Activated CD8-positive, alpha-beta memory T cell treated with anti-CD3 and anti-CD28 coated beads for 1 hour (primary cell): ENCODE measurements at regions not wholly inside any gene's neighbourhood (a gene's known extent, or its start where the extent isn't known, plus 50 kb on each side); places are given as distances from the start of the nearest gene placed in this dataset.
"Not testable (repeated sequence)": the region's sequence is repeated elsewhere in the genome, so short reads cannot be mapped to it uniquely, and the experiment has no call there.

Experiments
- DNase-seq, 2 donors: peaks; one replicate each; pipeline ENCODE4 v3.0.0-alpha.2; 2020; ENCODE audit warnings: low read depth in 1 of 2; ENCODE audit errors: extremely low read depth in 1 of 2

DNA sequence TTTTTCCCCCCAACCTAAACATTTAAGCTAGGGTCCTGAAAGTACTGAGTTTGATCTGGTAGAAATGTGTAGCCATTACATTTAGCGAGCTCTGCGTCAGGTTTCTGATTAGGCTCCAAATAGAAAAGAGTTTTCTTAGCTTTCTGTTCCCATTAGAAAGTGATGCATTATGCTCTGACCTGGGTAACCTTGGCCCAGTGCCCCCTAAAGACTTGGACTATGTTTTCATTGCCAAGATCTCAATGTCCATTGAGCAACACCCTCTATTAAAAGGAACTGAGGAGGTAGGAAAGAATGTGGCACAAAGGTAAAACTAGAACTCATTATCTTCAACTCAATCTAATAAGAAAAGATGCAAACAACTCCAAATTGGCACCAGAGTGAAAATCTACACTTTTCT lies 358.9 kb upstream of the PCSK5 start:
- DNase-seq: no peak

DNA sequence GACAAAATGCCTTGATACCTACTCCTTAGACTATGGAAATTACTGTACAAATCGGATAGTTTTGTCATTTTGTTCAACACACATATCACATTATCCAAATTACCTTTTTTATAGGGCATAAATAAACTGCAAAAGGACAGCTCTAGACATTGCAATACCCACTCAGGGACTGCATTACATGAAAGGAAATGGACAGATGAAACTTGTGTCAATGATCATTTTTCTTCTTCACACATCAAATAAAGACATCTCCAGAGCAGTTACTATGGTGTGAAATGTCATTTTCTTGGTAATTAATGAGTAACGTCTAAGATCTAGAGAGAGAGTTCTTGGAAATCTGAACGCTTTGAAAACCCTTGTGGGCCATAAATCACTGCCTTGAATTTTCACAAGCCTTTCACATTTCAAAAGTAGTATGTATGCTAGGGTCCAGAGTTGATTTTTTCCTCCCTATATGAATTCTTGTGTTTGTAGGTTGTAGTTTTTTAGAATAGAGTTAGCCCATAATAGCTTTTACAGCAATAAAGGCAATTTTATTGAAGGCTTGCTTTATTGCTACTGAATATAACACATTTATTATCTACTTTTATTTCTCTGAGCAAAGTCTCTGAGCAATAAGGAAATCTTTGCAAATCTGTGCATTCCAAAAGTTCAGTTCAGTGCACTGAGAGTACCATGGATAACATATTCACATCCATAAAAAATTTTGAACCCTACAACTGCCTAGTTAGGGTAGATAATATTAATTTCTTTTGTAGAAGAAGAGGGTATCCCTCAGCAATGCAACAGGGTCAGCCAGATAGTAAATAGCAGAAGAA lies 358.0 kb upstream of the PCSK5 start:
- no peak for DNase-seq

DNA sequence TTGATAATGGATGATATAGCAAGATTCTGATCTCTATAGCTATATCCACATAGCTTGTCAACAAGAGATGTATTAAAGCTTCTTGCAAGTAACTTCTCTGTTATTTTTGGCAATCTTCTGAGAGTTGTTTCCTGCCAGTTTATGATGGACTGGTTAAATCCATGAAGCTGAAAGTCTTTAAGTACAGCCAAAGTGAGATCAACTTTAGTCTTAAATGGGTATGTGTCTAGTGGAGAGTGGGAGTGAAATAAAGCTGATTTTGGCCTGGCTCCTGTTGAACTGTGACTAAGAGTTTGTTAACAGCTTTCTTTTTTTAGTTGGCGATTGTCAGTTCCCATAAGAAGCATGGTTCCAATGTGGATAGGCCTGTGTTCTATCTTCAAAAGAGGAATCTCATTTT lies 350.9 kb upstream of the PCSK5 start:
- DNase-seq: no peak

DNA sequence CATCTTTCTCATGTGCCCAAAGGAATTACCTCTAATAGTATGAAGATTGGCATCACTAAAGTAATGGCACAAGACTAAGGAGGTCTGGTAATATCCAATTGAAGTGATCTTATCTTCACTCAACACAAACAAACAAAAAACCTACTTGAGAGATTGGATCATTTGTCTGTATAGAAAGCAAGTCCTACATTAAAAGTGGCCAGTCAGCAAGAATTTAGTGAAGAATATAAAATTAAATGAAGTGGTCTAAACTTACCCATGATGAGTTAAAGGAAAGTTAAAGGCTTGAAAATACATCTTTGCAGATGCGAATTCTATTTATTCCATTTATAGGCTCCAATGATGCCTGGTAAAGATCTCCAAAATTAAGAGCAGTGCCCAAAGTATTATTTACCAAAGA lies 350.3 kb upstream of the PCSK5 start:
- DNase-seq: no peak

DNA sequence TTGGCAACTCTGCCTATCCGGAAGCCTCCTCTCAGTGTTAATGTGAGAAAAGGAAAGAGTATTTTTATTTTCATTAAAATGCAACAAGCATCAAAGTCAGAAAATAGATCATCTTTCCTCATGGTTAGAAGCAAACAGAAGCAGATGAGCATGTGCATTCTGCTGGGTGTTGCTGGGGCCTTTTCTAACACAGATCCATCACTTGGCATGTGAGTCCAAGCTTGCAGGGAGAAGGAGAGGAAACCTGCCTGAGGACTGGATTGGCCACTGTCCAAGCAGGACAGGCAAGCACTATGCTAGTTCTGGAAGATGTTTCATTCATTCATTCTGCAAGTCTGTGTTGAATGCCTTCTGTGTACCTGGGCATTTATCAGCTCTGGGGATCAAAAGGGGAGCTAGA lies 348.7 kb upstream of the PCSK5 start:
- DNase-seq: no peak

DNA sequence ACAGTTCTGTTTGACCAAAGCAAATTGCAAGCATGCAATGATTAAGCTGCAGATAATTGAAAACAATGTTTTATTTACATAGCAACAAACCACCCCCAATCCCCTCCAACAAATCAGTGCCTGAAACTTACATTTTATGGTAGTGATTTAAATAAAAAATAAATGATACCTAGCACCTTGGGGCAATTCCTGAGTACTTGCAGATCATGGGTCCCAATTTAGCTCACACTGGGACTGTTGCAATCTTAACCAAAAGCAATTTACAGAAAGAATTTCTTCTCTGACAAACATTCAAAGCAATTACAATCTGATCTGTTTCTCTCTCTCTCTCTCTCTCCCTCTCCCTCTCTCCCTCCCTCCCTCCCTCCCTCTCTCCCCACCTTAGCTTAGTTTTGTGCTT lies 345.7 kb upstream of the PCSK5 start:
- DNase-seq: no peak

DNA sequence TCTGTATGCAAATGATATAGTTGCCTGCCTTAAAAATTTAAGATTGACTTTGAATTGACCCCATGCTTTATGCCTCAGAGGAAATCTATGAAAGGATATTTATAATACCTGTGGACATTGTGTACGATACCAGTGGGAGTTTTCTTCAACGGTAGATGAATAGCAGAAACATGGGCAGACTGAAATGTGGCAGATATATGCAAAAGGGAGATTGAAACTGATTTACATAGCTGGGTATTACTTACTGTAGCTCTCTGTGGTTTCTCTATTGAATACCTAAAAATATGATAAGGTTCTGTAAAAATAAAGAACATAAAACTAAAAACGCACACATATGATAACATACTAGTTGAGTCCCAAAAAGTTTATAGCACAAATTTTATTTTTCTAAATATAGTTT lies 345.2 kb upstream of the PCSK5 start:
- no peak for DNase-seq

DNA sequence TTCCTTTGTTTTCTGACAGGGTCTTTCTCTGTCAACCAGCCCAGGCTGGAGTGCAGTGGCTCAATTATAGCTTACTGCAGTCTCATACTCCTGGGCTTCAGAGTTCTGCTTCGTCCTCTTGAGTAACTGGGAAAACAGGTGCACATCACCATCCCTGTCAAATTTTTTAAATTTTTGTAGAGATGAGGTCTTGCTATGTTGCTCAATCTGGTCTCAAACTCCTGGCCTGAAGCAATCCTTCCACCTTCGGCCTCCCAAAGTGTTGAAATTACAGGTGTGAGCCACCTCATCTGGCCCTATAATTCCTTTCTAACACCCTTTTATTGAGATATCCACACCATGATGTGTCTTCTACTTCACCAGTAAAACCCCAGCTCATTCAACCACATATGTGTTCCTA lies 341.6 kb upstream of the PCSK5 start:
- DNase-seq: no peak

DNA sequence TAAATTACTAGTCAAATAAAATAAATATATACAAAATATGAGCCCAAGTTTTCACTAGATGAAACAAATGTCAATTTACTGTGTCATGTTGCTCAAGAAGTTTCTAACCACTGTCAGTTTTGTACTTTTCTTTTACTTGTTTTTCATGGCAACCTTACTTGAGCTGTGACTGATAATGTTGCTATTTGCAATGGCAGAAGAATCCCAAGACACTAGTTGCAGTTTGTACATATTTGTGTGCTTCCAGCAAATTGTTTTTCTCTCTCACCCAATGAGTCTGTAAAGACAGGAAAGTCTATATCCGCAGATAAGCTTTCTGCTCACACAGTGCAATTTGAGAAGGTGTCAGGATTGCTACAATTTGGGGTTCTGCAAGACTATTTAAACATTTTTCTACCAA lies 338.6 kb upstream of the PCSK5 start:
- DNase-seq: no peak

DNA sequence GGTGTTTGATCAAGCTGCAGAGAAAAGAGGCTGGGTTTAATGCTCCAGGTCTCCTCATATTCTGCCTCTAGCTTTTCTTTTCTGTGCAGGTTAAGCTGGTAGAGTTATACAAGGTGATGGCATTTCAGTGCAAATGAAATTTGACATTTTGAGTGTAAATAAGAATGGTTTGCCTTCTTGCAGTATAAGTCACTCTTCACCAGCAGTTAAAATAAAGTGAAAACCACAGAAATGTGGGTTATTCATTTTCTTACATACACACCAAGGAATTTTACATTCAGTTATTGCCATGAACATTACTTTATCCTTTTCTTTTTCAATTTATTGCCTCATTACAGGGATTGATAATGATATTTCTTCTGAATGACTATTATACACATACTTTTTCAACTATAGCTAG lies 337.5 kb upstream of the PCSK5 start:
- DNase-seq: no peak

DNA sequence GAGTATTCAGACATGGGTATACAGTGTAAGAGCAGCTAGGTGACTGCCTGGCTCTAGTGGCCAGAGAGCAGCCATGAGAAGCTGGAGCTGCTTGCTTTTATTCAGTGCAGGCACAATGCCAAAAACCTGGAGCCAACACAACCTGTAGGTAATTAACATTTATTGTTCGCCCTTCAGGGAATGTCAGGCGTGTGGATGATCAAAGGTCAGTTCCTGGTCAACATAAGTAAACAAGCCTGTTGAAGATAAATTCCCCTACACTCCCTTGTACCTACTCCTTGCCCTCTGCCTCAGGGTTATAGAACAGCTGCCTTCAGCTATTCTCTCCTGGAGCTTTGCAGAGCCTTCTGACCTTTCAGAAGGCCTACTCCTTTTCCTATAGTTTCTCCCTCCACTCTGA lies 323.7 kb upstream of the PCSK5 start:
- DNase-seq: not testable (repeated sequence)

DNA sequence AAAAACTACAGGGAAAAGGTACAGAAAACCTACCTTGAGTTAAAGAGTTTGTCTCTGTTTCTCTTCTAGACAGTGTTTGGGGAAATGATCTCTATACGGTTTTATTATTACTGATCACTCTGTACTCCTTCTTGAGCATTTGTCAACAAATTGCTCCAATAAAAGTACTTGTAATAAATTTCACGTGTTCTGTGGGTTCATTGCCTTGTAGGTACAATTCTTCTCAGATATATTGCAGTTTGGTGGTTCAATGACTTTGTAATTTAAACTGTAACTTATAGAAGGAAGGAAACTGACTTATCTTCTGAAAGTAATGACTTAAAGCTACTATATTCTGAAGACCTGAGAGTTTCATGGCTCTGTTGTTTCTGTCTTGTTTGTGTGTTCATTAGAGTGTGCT lies 319.9 kb upstream of the PCSK5 start:
- DNase-seq: no peak

DNA sequence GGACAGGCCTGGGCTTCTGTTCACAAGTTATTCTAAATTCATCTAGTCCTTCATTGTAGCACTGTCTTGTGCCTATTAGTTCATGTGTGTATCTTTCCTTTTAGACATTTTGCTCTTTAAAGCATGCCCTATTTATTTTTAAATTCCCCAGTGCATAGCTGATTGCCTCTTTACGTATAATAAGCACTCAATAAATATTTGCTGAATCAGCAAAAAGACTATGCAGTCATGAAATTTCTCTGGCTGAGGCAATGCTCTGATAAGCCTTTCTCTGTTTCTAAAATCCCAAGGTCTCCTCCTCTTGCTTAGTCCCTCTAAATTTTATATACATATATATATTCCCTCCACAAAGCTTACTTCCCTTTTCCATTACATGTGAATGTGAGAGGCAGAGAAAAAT lies 315.9 kb upstream of the PCSK5 start:
- no peak for DNase-seq

DNA sequence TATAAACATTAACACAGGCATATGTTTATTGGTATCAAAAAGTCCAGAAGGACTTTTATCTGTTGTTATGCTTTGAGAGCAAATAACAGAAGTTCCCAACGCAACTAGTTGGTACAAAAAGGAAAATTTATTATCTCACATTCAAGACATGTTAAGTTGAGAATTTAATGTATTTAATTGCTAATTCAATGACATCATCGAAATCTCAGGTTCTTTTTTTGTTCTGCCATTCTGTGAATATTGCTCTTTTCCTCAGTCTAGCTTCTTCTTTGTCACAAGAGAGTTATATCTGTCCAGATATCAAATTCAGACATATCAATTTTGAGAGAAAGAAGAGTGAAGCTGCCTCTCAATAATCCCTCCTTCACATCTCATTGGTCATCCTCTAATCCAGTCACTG lies 307.6 kb upstream of the PCSK5 start:
- DNase-seq: no peak

DNA sequence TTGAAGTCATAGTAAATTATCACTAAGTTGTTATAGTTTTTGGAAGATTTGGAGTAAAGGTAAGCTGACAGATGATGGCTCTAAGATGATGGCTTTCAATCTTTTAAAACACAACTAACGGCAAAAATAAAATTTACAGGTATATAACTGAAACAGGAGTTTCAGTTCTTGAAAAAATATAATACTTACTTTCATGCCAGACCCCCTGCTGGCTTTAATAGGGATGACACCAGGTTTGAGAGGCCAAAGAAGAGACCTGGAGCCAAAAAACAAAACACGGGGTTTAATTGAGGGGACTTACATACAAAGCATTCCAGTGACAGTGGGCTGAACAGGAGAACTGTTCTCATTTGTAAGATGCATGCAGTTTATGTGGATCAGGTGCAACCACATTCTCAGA lies 301.7 kb upstream of the PCSK5 start:
- DNase-seq: no peak

DNA sequence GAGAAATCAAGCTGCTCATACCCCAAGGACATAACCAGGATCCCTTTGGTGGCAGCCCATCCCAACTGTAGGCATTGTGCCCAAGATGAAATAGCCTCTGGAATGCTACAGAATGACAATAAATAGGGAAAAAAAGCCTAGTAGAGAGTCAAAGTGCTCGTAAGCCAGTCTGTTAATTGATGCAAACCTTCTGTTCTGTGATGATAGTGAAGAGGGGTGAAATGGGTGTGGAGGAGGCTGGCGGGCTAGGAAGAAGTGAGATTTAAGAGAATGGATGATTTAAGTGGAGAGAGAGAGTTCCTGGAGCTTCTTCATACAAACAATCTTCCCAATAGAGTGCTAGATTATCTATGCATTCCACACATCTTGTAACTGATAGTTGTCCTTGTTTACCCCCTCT lies 301.0 kb upstream of the PCSK5 start:
- no peak for DNase-seq

DNA sequence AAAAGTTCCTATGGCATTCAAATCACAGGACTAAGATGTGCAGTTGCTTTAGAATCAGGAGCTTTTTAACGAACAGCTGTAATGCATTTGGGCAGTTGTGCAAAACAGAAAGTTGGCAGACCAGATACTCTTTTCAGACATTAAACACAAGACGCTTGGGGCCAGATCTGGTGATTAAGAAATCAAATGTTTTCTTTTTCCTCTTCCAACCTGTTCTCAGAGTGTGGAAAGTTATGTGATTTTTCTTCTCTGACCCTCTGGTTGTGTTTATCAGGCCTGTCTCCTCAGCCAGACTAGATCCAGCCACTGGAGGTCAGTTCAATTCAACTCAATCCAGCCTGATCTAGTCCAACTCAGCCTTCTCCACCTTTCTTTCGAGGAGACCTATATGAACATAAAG lies 298.5 kb upstream of the PCSK5 start:
- DNase-seq: no peak

DNA sequence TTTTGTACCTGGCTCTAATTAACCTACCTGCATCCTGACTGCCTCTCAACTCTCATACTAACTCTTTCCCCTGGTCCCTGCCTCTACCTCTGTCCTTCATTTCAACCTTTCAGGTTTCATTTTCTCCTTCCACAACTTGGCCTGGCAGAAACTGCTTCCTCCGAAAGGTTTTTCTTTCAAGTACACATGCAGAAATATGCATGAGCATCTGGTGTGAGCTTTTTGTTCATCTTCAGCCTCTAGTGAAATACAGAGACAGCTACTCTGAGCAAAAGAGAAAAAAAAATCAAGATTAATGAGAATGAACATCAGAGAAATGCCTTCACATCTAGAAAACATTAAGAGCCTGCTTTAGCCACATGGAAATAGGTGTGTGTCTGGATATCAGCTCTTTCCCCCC lies 297.9 kb upstream of the PCSK5 start:
- DNase-seq: no peak

DNA sequence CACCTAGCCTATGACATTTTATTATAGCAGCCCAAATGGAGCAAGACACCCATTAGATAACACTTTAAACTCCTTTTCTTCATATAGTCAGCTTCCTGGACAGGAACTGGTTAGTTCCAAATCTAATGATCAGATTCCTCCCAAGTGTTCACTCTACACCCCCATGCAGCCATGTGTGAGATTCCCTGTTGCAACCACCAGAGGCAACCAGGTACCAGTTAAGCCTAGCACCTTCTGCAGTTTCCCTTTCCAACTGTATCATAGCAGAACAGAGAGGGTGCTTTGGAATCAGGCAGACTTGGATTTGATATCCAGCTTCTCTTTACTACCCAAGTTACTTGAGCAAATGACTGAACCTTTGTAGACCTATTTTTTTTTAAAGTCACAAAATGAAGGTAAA lies 296.6 kb upstream of the PCSK5 start:
- no peak for DNase-seq

DNA sequence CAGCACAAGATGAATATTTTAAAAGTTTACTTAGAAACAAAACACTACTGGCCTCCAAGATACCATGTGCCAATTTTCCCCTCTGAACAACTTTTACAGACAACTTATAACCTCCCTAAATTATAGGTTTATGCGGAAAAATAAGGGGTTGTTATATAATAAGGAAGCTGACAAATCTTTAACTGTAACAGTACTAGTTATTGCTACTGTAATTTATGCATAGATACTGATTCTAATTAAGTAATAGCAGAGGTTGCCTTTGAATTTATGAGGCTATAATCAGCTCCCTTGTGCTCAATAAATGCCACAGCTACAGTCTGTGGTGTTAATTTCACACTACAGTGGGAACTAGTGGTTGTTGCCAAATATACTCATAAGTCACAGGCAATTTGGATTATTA lies 291.3 kb upstream of the PCSK5 start:
- no peak for DNase-seq

DNA sequence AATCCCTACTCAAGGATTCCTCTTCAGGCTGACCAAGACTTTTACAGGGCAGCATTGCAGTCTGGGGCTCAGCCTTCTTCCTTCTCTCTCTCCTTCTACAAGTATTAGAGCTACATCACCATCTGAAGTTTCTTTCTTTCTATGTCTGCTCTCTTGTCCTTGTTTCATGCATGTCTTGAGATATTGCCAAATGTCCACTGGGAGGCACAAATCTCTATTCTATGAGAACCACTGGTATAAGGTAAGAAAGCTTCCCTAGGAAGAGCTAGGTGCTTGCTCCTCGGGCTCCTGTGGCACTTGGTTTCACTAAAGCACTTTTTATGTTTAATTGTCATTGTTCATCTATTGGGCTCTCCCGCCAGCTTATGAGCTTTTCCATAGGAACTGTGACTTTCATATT lies 289.2 kb upstream of the PCSK5 start:
- DNase-seq: no peak

DNA sequence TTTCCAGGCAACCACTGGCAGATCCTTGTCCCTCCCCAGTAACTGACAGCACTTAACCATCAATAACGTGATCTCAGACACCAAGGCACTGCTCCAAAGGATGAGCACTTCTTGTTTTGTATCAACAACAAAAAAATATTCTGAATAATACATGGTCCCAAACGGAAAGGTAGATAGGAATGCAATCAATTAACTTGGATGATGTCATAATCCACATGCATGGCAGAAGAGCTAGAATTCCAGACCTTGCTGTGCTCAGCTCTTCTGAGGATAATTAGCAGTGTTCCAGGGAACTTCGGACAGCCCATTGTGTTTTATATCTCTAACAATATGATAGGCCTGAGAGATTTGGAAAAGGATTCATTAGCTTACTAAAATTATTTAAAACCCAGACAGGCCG lies 288.4 kb upstream of the PCSK5 start:
- DNase-seq: no peak

DNA sequence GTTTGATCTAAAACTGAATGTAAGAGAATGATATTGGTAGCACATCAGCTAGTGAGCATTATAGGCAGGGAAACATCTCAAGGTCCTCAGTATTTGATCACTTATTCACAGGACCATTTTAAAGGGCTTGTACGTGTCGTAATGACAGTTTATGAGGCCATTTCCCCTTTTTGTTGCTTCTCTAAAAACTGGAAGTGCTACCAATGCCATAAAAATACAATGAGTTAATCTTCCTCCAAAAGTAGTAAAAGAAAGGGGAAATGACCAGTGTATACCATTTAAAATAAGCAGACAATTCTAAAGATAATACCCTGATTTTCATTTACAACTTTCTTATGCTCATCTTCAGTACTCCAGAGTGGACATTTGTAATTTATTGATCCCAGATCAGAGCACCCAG lies 285.8 kb upstream of the PCSK5 start:
- DNase-seq: no peak
